ENCODE measurements at regions not wholly inside any gene's neighbourhood (a gene's known extent, or its start where the extent isn't known, plus 50 kb on each side); places are given as distances from the start of the nearest gene placed in this dataset.

- DNase-seq = no peak
- no peaks in the 10 kb centered on the region for H3K27me3 ChIP-seq (replicated peaks; ENCODE audit: control insufficient read depth, insufficient read depth, low read length, poor library complexity, severe bottlenecking)
- H3K4me1 ChIP-seq (ENCODE audit: control insufficient read depth, insufficient read depth, low read length, poor library complexity, severe bottlenecking) = no peaks in the 10 kb centered on the region
- no peak overlapping the region for H3K27ac ChIP-seq (ENCODE audit: insufficient read depth, low read length, poor library complexity, severe bottlenecking)
- no peaks in the 10 kb centered on the region for H3K36me3 ChIP-seq (ENCODE audit: control insufficient read depth, insufficient read depth, low read length)
- no peak overlapping the region for H3K4me3 ChIP-seq (ENCODE audit: insufficient read depth, low read depth, low read length, poor library complexity, severe bottlenecking)
- no peaks in the 10 kb centered on the region for H3K9me3 ChIP-seq (ENCODE audit: control insufficient read depth, low read length)
These were observed 343.5 kb downstream of the RBM43 start for GRCh38 chr2:150917961-150918713.

- H3K36me3 ChIP-seq (ENCODE audit: control insufficient read depth, insufficient read depth, low read length) = no peaks in the 10 kb centered on the region
- DNase-seq = no peak
- H3K4me3 ChIP-seq (ENCODE audit: insufficient read depth, low read depth, low read length, poor library complexity, severe bottlenecking) = no peak overlapping the region
- H3K4me1 ChIP-seq (ENCODE audit: control insufficient read depth, insufficient read depth, low read length, poor library complexity, severe bottlenecking) = no peaks in the 10 kb centered on the region
- no peak overlapping the region for H3K27ac ChIP-seq (ENCODE audit: insufficient read depth, low read length, poor library complexity, severe bottlenecking)
- H3K9me3 ChIP-seq (ENCODE audit: control insufficient read depth, low read length) = no peaks in the 10 kb centered on the region
- H3K27me3 ChIP-seq (replicated peaks; ENCODE audit: control insufficient read depth, insufficient read depth, low read length, poor library complexity, severe bottlenecking) = no peaks in the 10 kb centered on the region
These were observed 344.9 kb downstream of the RBM43 start for GRCh38 chr2:150916467-150917396.

DNA sequence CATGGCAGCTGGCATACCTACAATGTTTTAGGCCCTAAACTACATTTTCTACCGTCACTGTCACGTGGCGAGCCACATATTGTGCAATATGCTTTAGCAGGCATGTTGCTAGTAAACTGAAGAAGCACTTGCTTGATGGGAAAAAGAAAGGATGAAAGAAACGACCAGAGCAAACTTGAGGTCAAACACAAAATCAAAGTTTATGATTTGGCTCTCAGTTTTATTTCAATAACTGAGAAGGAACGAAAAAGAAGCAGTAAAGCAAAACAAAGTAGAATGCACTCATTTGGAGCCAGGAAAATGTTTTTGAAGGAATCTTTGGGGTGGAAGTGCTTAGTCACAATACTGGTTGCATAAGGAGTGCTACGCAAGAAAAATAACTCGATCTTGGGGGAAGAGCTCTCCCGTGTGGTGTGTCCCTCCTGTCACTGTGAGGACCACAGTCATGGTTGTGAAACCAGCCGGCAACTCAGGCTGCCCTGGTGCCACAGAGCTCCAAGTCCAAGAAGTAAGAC is 349.8 kb downstream of the RBM43 start:
- H3K27me3 ChIP-seq (replicated peaks; ENCODE audit: control insufficient read depth, insufficient read depth, low read length, poor library complexity, severe bottlenecking) = no peaks in the 10 kb centered on the region
- DNase-seq = no peak
- H3K4me3 ChIP-seq (ENCODE audit: insufficient read depth, low read depth, low read length, poor library complexity, severe bottlenecking) = no peak overlapping the region
- H3K27ac ChIP-seq (ENCODE audit: insufficient read depth, low read length, poor library complexity, severe bottlenecking) = no peak overlapping the region
- no peaks in the 10 kb centered on the region for H3K36me3 ChIP-seq (ENCODE audit: control insufficient read depth, insufficient read depth, low read length)
- H3K4me1 ChIP-seq (ENCODE audit: control insufficient read depth, insufficient read depth, low read length, poor library complexity, severe bottlenecking) = no peaks in the 10 kb centered on the region
- no peaks in the 10 kb centered on the region for H3K9me3 ChIP-seq (ENCODE audit: control insufficient read depth, low read length)

GRCh38 chr2:150909613-150910012 is 352.1 kb downstream of the RBM43 start:
- DNase-seq = no peak
- H3K27ac ChIP-seq (ENCODE audit: insufficient read depth, low read length, poor library complexity, severe bottlenecking) = no peak overlapping the region
- H3K4me3 ChIP-seq (ENCODE audit: insufficient read depth, low read depth, low read length, poor library complexity, severe bottlenecking) = no peak overlapping the region
- no peaks in the 10 kb centered on the region for H3K27me3 ChIP-seq (replicated peaks; ENCODE audit: control insufficient read depth, insufficient read depth, low read length, poor library complexity, severe bottlenecking)
- no peaks in the 10 kb centered on the region for H3K9me3 ChIP-seq (ENCODE audit: control insufficient read depth, low read length)
- H3K36me3 ChIP-seq (ENCODE audit: control insufficient read depth, insufficient read depth, low read length) = no peaks in the 10 kb centered on the region
- no peaks in the 10 kb centered on the region for H3K4me1 ChIP-seq (ENCODE audit: control insufficient read depth, insufficient read depth, low read length, poor library complexity, severe bottlenecking)

GRCh38 chr2:150909090-150909489 is 352.6 kb downstream of the RBM43 start:
- Histone ChIP-seq H3K4me1 (ENCODE audit: control insufficient read depth, insufficient read depth, low read length, poor library complexity, severe bottlenecking) (no peaks in the 10 kb centered on the region), H3K9me3 (ENCODE audit: control insufficient read depth, low read length) (no peaks in the 10 kb centered on the region), H3K4me3 (ENCODE audit: insufficient read depth, low read depth, low read length, poor library complexity, severe bottlenecking) (no peak overlapping the region), H3K27me3 (replicated peaks; ENCODE audit: control insufficient read depth, insufficient read depth, low read length, poor library complexity, severe bottlenecking) (no peaks in the 10 kb centered on the region), H3K36me3 (ENCODE audit: control insufficient read depth, insufficient read depth, low read length) (no peaks in the 10 kb centered on the region), H3K27ac (ENCODE audit: insufficient read depth, low read length, poor library complexity, severe bottlenecking) (no peak overlapping the region)
- no peak for DNase-seq

DNA sequence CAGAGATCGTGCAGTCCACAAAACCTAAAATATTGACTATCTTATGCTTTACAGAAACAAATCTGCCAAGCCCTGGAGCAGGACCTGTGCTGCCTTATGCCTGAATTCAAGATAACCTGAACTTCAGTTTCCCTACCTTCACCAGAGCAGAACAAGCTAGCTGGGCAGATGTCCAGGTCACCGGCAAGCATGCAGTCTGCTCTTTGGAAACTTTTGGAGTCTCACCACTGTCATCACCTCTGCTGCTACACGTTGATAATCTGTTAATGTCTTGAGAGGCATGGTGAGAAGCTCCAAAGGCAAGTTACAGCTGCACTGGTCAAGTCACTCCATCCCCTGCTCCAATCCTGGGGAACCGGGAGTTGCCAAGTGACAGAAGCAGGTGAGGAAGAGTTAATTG is 354.2 kb downstream of the RBM43 start:
- H3K9me3 ChIP-seq (ENCODE audit: control insufficient read depth, low read length) = no peaks in the 10 kb centered on the region
- no peak overlapping the region for H3K4me3 ChIP-seq (ENCODE audit: insufficient read depth, low read depth, low read length, poor library complexity, severe bottlenecking)
- no peaks in the 10 kb centered on the region for H3K4me1 ChIP-seq (ENCODE audit: control insufficient read depth, insufficient read depth, low read length, poor library complexity, severe bottlenecking)
- no peaks in the 10 kb centered on the region for H3K36me3 ChIP-seq (ENCODE audit: control insufficient read depth, insufficient read depth, low read length)
- no peak for DNase-seq
- H3K27ac ChIP-seq (ENCODE audit: insufficient read depth, low read length, poor library complexity, severe bottlenecking) = no peak overlapping the region
- no peaks in the 10 kb centered on the region for H3K27me3 ChIP-seq (replicated peaks; ENCODE audit: control insufficient read depth, insufficient read depth, low read length, poor library complexity, severe bottlenecking)

- Histone ChIP-seq H3K27me3 (replicated peaks; ENCODE audit: control insufficient read depth, insufficient read depth, low read length, poor library complexity, severe bottlenecking) (no peaks in the 10 kb centered on the region), H3K27ac (ENCODE audit: insufficient read depth, low read length, poor library complexity, severe bottlenecking) (no peak overlapping the region)
These were observed 358.2 kb downstream of the RBM43 start for GRCh38 chr2:150903461-150903860.

GRCh38 chr2:150903055-150903454 is 358.6 kb downstream of the RBM43 start:
- DNase-seq = no peak
- no peaks in the 10 kb centered on the region for H3K36me3 ChIP-seq (ENCODE audit: control insufficient read depth, insufficient read depth, low read length)
- H3K27me3 ChIP-seq (replicated peaks; ENCODE audit: control insufficient read depth, insufficient read depth, low read length, poor library complexity, severe bottlenecking) = no peaks in the 10 kb centered on the region
- H3K9me3 ChIP-seq (ENCODE audit: control insufficient read depth, low read length) = no peaks in the 10 kb centered on the region
- H3K4me3 ChIP-seq (ENCODE audit: insufficient read depth, low read depth, low read length, poor library complexity, severe bottlenecking) = no peak overlapping the region
- no peaks in the 10 kb centered on the region for H3K4me1 ChIP-seq (ENCODE audit: control insufficient read depth, insufficient read depth, low read length, poor library complexity, severe bottlenecking)
- H3K27ac ChIP-seq (ENCODE audit: insufficient read depth, low read length, poor library complexity, severe bottlenecking) = no peak overlapping the region

More at GRCh38 chr2:150903461-150903860, 358.2 kb downstream of the RBM43 start:
- Histone ChIP-seq H3K4me1 (ENCODE audit: control insufficient read depth, insufficient read depth, low read length, poor library complexity, severe bottlenecking) (no peaks in the 10 kb centered on the region), H3K9me3 (ENCODE audit: control insufficient read depth, low read length) (no peaks in the 10 kb centered on the region), H3K36me3 (ENCODE audit: control insufficient read depth, insufficient read depth, low read length) (no peaks in the 10 kb centered on the region), H3K4me3 (ENCODE audit: insufficient read depth, low read depth, low read length, poor library complexity, severe bottlenecking) (no peak overlapping the region)
- no peak for DNase-seq

DNA sequence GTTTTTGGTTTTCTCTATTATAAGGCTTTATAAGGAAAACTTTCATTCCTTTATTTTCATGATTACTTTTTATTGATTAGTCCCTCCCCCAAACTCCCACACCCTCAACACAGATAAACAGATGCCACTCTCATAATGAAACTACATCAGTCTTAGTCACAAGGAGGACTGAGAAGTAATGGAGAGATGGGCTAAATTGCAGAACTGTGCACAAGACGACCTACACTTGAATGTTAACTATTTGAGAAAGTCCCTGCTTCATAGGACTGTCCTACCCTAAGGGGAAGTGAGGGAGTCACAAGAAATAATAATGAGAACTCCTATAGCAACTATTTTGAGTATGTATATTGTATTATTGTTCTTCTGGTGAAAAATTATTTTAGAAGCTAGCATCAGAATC is 360.8 kb downstream of the RBM43 start:
- no peaks in the 10 kb centered on the region for H3K9me3 ChIP-seq (ENCODE audit: control insufficient read depth, low read length)
- H3K4me1 ChIP-seq (ENCODE audit: control insufficient read depth, insufficient read depth, low read length, poor library complexity, severe bottlenecking) = no peaks in the 10 kb centered on the region
- DNase-seq = no peak
- H3K36me3 ChIP-seq (ENCODE audit: control insufficient read depth, insufficient read depth, low read length) = no peaks in the 10 kb centered on the region
- H3K27ac ChIP-seq (ENCODE audit: insufficient read depth, low read length, poor library complexity, severe bottlenecking) = no peak overlapping the region
- H3K4me3 ChIP-seq (ENCODE audit: insufficient read depth, low read depth, low read length, poor library complexity, severe bottlenecking) = no peak overlapping the region
- H3K27me3 ChIP-seq (replicated peaks; ENCODE audit: control insufficient read depth, insufficient read depth, low read length, poor library complexity, severe bottlenecking) = no peaks in the 10 kb centered on the region

GRCh38 chr2:150895968-150896367 is 365.7 kb downstream of the RBM43 start:
- no peaks in the 10 kb centered on the region for H3K36me3 ChIP-seq (ENCODE audit: control insufficient read depth, insufficient read depth, low read length)
- H3K9me3 ChIP-seq (ENCODE audit: control insufficient read depth, low read length) = no peaks in the 10 kb centered on the region
- no peaks in the 10 kb centered on the region for H3K4me1 ChIP-seq (ENCODE audit: control insufficient read depth, insufficient read depth, low read length, poor library complexity, severe bottlenecking)
- no peaks in the 10 kb centered on the region for H3K27me3 ChIP-seq (replicated peaks; ENCODE audit: control insufficient read depth, insufficient read depth, low read length, poor library complexity, severe bottlenecking)
- no peak overlapping the region for H3K27ac ChIP-seq (ENCODE audit: insufficient read depth, low read length, poor library complexity, severe bottlenecking)
- no peak for DNase-seq
- H3K4me3 ChIP-seq (ENCODE audit: insufficient read depth, low read depth, low read length, poor library complexity, severe bottlenecking) = no peak overlapping the region

Data from effector memory CD4-positive, alpha-beta T cell (primary cell).